Stimulated activated CD4-positive, alpha-beta T cell treated with anti-CD3 and anti-CD28 coated beads, Interleukin-4, amount 100 ng/mL, for 1 hour (primary cell): ENCODE measurements at regions not wholly inside any gene's neighbourhood (a gene's known extent, or its start where the extent isn't known, plus 50 kb on each side); places are given as distances from the start of the nearest gene placed in this dataset.
"Not testable (repeated sequence)": the region's sequence is repeated elsewhere in the genome, so short reads cannot be mapped to it uniquely, and the experiment has no call there.

Experiments used
- DNase-seq: peaks from one replicate; pipeline ENCODE4 v3.0.0-alpha.2; 2020

DNA sequence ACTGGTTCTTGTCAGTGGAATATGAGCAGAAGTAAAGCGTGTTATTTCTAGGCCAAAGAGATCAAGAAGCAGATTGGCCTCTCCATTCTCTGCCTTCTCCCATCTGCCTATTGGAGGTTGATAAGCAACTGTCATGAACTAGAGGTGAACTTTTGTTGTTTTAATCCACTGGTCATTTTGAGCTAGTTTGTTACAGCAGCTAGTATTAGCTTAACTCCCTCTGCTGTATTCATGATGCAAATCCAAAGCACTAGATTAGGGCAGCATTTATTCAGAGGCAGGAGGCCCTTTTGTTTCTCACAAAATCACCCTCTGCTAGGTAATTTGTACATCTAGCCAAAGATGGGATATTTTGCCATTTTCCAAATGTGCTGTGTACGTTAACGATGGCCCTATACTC is 97.3 kb upstream of the DPT start:
- DNase-seq: no peak

DNA sequence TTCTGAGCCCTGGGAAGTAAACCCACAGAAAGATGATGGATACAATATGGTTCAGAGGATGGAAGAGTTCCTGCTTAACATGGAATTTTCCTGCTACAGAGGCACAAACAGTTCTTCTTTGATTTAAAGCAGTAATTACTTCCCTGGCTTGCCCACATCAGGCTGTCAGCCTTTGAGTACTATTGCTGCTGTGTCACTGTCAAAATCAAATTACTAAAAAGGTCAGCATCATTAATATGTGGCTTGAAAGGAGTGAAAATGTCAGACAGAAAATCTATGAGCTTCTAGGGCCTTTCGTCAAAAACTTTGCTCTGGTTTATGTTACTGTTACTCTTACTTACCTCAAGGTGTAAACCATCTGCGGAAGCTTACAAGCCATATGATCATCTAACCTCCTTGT is 98.6 kb upstream of the DPT start:
- DNase-seq: no peak

- DNase-seq: no peak
Measured at GRCh38 chr1:168829876-168830275, 100.9 kb upstream of the DPT start.

- DNase-seq: no peak
Measured at GRCh38 chr1:168830562-168830961, 101.6 kb upstream of the DPT start.

- DNase-seq: no peak
Measured at GRCh38 chr1:168832661-168833060, 103.7 kb upstream of the DPT start.

DNA sequence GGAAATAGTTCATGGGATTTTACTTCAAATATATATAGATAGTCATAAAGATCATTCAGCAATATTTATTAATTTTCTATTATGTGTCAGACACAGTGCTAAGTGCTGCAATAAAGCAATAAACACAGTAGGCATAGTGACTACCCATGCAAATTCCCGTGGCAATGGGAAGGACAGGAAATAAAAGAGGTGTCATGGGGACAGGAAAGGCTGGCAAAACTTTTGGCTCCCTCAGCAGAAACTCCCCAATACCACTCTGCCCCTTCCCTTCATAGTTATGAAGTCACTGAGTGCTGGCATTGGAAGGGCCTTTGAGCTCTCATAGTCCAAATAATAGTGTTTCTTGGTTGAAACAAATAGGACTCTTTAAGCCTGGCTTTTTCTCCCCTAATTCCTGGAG is 104.4 kb upstream of the DPT start:
- no peak for DNase-seq

- no peak for DNase-seq
Measured at GRCh38 chr1:168833801-168834224, 104.8 kb upstream of the DPT start.

DNA sequence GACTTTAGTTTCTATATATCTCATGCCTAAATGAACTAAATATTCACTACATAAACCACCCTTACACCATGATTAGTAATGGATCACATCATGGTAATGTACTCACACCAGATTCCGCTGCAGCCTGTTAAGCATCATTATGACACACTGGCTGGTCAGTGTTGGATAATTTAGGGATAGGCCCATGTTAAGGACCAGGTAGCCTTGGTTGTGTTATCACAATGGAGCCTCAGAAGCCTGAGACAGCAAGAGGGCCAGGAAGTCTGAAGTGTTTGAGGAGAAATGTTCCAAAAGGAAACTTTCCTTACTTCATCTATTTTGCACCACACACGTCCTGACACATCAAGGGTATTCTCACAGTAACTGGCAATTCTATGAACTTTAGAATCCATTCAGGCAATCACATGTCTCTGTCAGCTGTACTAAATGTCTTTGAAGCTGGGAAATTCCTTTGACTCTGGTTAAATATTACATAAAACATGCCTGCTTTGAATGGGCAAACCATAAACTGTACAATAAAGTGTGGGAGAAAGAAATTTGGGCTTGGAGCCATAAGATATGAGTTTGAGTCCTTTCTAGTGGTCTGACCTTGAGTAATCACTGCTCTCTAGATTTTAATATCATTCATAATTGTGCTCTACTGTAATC is 105.3 kb upstream of the DPT start:
- no peak for DNase-seq

- no peak for DNase-seq
Measured at GRCh38 chr1:168835176-168835575, 106.2 kb upstream of the DPT start.

DNA sequence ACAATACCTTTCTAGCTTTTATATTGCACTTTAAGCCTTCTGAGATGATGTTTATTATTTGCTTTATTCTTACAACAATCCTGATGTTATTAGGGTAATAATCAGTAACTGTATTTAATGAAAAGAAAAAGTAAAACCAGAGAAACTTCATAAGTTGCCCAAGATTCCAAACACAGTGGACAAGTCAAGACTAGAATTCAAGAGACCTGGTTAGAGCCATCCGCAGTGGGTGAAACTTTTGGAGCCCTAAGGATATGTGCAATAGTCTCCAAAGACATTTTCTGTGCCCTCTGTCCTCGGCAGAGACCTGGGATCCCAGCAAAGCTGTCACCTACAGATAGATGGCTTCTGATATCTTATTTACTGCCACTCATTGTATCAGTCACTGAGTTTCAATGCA is 106.8 kb upstream of the DPT start:
- no peak for DNase-seq

DNA sequence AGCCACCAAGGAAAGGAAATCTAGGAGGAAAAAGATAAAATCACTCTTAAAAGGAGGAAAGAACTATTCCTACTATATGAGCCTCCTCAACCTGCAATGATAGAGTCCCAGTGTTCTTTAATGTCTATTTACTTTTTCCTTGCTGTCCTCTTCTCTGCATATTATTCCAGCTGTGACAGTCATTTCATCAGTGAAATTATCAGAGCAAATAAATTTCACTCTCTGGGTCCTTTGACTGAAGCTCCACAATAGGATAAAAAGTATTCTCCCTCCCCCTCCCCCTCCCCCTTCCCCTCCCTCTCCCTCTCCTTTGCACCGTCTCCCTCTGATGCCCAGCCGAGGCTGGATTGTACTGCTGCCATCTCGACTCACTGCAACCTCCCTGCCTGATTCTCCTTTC is 107.5 kb upstream of the DPT start:
- no peak for DNase-seq

DNA sequence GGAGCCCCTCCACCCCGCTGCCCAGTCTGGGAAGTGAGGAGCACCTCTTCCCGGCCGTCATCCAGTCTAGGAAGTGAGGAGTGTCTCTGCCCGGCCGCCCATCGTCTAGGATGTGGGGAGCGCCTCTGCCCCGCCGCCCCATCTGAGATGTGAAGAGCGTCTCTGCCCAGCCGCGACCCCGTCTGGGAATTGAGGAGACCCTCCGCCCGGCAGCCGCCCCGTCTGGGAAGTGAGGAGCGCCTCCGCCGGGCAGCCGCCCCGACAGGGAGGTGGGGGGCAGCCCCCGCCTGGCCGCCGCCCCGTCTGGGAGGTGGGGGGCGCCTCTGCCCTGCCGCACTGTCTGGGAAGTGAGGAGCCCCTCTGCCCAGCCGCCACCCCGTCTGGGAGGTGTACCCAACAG is 108.2 kb upstream of the DPT start:
- DNase-seq: not testable (repeated sequence)

DNA sequence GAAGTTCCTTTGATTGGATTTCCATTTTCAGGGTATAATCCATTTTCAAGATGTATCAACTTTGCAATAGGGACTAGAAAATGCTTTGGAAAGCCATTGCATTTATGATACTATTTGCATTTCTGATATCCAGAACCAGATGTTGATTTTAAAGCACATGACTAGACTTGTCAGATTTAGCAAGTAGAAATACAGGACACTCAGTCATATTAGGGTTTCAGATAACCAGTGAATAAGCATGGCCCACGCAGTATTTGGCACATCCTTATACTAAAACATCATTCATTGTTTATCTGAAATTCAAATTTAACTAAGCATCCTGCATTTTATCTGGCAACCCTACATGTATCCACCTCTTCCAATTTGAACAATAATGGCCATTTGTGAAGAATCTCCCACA is 113.3 kb upstream of the DPT start:
- no peak for DNase-seq

- DNase-seq: no peak
Measured at GRCh38 chr1:168842916-168843315, 113.9 kb upstream of the DPT start.

- no peak for DNase-seq
Measured at GRCh38 chr1:168843401-168843800, 114.4 kb upstream of the DPT start.

DNA sequence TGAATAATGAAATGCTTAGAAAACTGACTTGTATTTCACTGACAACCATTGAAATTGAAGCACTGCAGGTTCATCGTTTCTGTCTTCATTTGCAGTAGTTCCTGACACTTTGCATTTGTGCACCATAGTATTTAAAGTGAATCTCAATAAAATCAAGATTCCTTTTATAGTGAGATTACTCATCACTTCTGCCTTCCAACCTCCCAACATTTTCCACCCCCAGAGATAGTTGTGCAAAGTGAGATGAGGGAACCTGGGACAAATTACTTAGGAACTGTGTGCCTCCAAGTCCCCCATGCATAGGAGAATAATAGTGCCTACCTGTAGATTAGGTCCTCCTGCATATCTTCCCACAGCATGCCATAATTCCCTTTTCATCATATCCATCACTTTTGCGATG is 114.9 kb upstream of the DPT start:
- DNase-seq: no peak

GRCh38 chr1:168845140-168845539 is 116.1 kb upstream of the DPT start:
- DNase-seq: no peak

DNA sequence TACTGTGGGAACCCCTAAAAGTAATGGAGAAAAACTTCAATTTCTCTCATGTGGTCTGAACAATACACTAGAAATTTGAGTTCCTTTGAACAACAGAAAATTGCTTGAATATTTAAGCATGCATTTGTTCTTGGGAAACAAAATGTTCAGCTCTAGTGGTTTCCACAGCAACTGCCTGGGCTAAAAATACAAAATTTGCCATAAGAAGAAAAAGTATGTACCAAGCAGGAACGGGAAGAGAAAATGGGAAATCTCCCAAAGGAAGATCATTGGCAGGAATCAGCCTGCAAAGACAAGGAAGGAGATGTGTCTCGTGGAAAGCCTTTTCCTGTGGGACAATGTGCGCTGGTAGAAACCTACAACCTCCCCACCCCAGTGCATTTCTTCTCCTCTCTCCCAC is 119.0 kb upstream of the DPT start:
- no peak for DNase-seq

- DNase-seq: no peak
Measured at GRCh38 chr1:168861421-168862004, 132.5 kb upstream of the DPT start.

GRCh38 chr1:168863772-168864171 is 134.8 kb upstream of the DPT start:
- DNase-seq: no peak

GRCh38 chr1:168864266-168864665 is 135.3 kb upstream of the DPT start:
- no peak for DNase-seq

- DNase-seq: no peak
Measured at GRCh38 chr1:168865850-168866620, 137.0 kb upstream of the DPT start.

DNA sequence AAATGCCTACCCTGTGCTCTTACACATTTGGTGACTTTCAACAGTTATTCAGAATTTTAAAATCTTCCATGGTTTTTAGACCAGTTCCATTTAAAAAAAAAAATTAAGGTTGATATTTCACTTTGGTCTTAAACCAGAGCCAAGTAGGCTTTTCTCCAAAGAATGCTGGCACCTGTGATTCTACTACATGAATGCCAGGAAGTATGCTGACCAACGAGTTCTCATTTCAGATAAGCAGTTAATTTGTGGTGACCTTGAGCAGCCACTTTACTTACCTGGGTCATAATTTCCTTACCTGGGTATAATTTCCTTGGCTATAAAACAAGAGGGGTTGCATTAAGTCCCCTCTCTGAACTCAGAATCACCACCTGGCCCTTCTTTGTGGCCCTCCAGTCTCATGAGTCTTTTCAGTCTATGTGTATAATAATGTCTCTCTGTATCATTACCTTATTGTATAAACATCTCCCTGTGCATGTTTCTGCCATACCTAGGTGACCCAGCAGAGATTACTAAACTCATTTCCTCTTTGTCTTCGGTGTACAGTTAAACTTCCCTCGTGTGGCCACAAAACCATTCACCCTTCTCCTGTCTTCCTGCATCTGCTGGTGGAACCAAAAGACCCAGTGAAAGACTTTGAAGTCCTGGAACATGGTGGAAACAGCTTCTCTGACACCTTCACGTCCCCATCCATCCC is 139.1 kb upstream of the DPT start:
- no peak for DNase-seq

GRCh38 chr1:168871531-168871930 is 142.5 kb upstream of the DPT start:
- DNase-seq: no peak
